ENCODE measurements at regions not wholly inside any gene's neighbourhood (a gene's known extent, or its start where the extent isn't known, plus 50 kb on each side); places are given as distances from the start of the nearest gene placed in this dataset.
A peak's percentile ranks its signal among the peaks of the same experiment; 100 is the strongest.

- no peak for DNase-seq
Observed at GRCh38 chr3:102087236-102087635, 237.9 kb downstream of the NFKBIZ start.

- no peak for DNase-seq
Observed at GRCh38 chr3:102089239-102089638, 239.9 kb downstream of the NFKBIZ start.

- no peak for DNase-seq
Observed at GRCh38 chr3:102089904-102090720, 240.8 kb downstream of the NFKBIZ start.

- no peak for DNase-seq
Observed at GRCh38 chr3:102090721-102091045, 241.4 kb downstream of the NFKBIZ start.

GRCh38 chr3:102091358-102091757, 242.0 kb downstream of the NFKBIZ start:
- DNase-seq: no peak

- DNase-seq: peak; percentile 74
Observed at GRCh38 chr3:102092617-102093466, 243.5 kb downstream of the NFKBIZ start.

- DNase-seq: no peak
Observed at GRCh38 chr3:102094506-102094905, 245.2 kb downstream of the NFKBIZ start.

GRCh38 chr3:102095383-102095782, 246.1 kb downstream of the NFKBIZ start:
- DNase-seq: no peak

GRCh38 chr3:102096066-102096465, 246.8 kb downstream of the NFKBIZ start:
- no peak for DNase-seq

GRCh38 chr3:102098130-102098885, 249.0 kb downstream of the NFKBIZ start:
- no peak for DNase-seq

GRCh38 chr3:102099913-102100312, 250.6 kb downstream of the NFKBIZ start:
- DNase-seq: no peak

GRCh38 chr3:102102394-102102793, 253.1 kb downstream of the NFKBIZ start:
- DNase-seq: no peak

- no peak for DNase-seq
Observed at GRCh38 chr3:102104033-102104432, 254.7 kb downstream of the NFKBIZ start.

- DNase-seq: no peak
Observed at GRCh38 chr3:102105193-102105592, 255.9 kb downstream of the NFKBIZ start.

- DNase-seq: no peak
Observed at GRCh38 chr3:102106416-102107097, 257.2 kb downstream of the NFKBIZ start.

GRCh38 chr3:102112704-102113230, 263.5 kb downstream of the NFKBIZ start:
- no peak for DNase-seq

- no peak for DNase-seq
Observed at GRCh38 chr3:102113421-102114041, 264.2 kb downstream of the NFKBIZ start.

GRCh38 chr3:102114264-102114979, 265.1 kb downstream of the NFKBIZ start:
- DNase-seq: peak; percentile 36

- DNase-seq: no peak
Observed at GRCh38 chr3:102122527-102122926, 273.2 kb downstream of the NFKBIZ start.

- no peak for DNase-seq
Observed at GRCh38 chr3:102123590-102124190, 274.4 kb downstream of the NFKBIZ start.

- DNase-seq: peak; percentile 11
Observed at GRCh38 chr3:102124282-102124681, 275.0 kb downstream of the NFKBIZ start.

Data from hematopoietic multipotent progenitor cell treated with erythropoietin and hydrocortisone succinate and interleukin-3 and kit ligand, for 4 days (in vitro differentiated cells).